ENCODE measurements at regions not wholly inside any gene's neighbourhood (a gene's known extent, or its start where the extent isn't known, plus 50 kb on each side); places are given as distances from the start of the nearest gene placed in this dataset.
"Not testable (repeated sequence)": the region's sequence is repeated elsewhere in the genome, so short reads cannot be mapped to it uniquely, and the experiment has no call there.

GRCh38 chr1:98289311-98289710, 368.5 kb upstream of the DPYD start:
- DNase-seq (ENCODE audit: low read depth in 2 of 2): no peak

GRCh38 chr1:98288494-98288893, 367.7 kb upstream of the DPYD start:
- no peak for DNase-seq (ENCODE audit: low read depth in 2 of 2)

GRCh38 chr1:98287626-98288025, 366.8 kb upstream of the DPYD start:
- DNase-seq (ENCODE audit: low read depth in 2 of 2): no peak

GRCh38 chr1:98286656-98287055, 365.8 kb upstream of the DPYD start:
- DNase-seq (ENCODE audit: low read depth in 2 of 2): no peak

- not testable (repeated sequence) for DNase-seq (ENCODE audit: low read depth in 2 of 2)
These were observed 364.5 kb upstream of the DPYD start for GRCh38 chr1:98285286-98285685.

GRCh38 chr1:98280049-98280448, 359.2 kb upstream of the DPYD start:
- no peak for DNase-seq (ENCODE audit: low read depth in 2 of 2)

GRCh38 chr1:98278055-98278454, 357.2 kb upstream of the DPYD start:
- DNase-seq (ENCODE audit: low read depth in 2 of 2): no peak

- DNase-seq (ENCODE audit: low read depth in 2 of 2): no peak
These were observed 356.3 kb upstream of the DPYD start for GRCh38 chr1:98277118-98277517.

- DNase-seq (ENCODE audit: low read depth in 2 of 2): no peak
These were observed 355.7 kb upstream of the DPYD start for GRCh38 chr1:98276514-98276913.

GRCh38 chr1:98268316-98268715, 347.5 kb upstream of the DPYD start:
- DNase-seq (ENCODE audit: low read depth in 2 of 2): no peak

- no peak for DNase-seq (ENCODE audit: low read depth in 2 of 2)
These were observed 346.6 kb upstream of the DPYD start for GRCh38 chr1:98267423-98267822.

- DNase-seq (ENCODE audit: low read depth in 2 of 2): no peak
These were observed 343.9 kb upstream of the DPYD start for GRCh38 chr1:98264727-98265126.

- DNase-seq (ENCODE audit: low read depth in 2 of 2): no peak
These were observed 340.0 kb upstream of the DPYD start for GRCh38 chr1:98260839-98261238.

GRCh38 chr1:98260412-98260811, 339.6 kb upstream of the DPYD start:
- DNase-seq (ENCODE audit: low read depth in 2 of 2): no peak

- no peak for DNase-seq (ENCODE audit: low read depth in 2 of 2)
These were observed 335.9 kb upstream of the DPYD start for GRCh38 chr1:98256700-98257099.

- no peak for DNase-seq (ENCODE audit: low read depth in 2 of 2)
These were observed 332.3 kb upstream of the DPYD start for GRCh38 chr1:98253145-98253544.

GRCh38 chr1:98251497-98251896, 330.7 kb upstream of the DPYD start:
- DNase-seq (ENCODE audit: low read depth in 2 of 2): no peak

GRCh38 chr1:98232678-98233077, 311.8 kb upstream of the DPYD start:
- no peak for DNase-seq (ENCODE audit: low read depth in 2 of 2)

- DNase-seq (ENCODE audit: low read depth in 2 of 2): no peak
These were observed 301.9 kb upstream of the DPYD start for GRCh38 chr1:98222706-98223105.

GRCh38 chr1:98221923-98222322, 301.1 kb upstream of the DPYD start:
- no peak for DNase-seq (ENCODE audit: low read depth in 2 of 2)

- DNase-seq (ENCODE audit: low read depth in 2 of 2): no peak
These were observed 296.8 kb upstream of the DPYD start for GRCh38 chr1:98217601-98218000.

- no peak for DNase-seq (ENCODE audit: low read depth in 2 of 2)
These were observed 295.5 kb upstream of the DPYD start for GRCh38 chr1:98216304-98216703.

GRCh38 chr1:98211271-98211845, 290.5 kb upstream of the DPYD start:
- no peak for DNase-seq (ENCODE audit: low read depth in 2 of 2)

GRCh38 chr1:98210563-98210962, 289.7 kb upstream of the DPYD start:
- DNase-seq (ENCODE audit: low read depth in 2 of 2): no peak

- no peak for DNase-seq (ENCODE audit: low read depth in 2 of 2)
These were observed 289.2 kb upstream of the DPYD start for GRCh38 chr1:98210064-98210463.
